Loucy (cell line): ENCODE measurements at regions not wholly inside any gene's neighbourhood (a gene's known extent, or its start where the extent isn't known, plus 50 kb on each side); places are given as distances from the start of the nearest gene placed in this dataset.

Source experiments
- EZH2phosphoT487 ChIP-seq: fragments of 200-600 bp; IDR thresholded peaks from 2 replicates; pipeline ENCODE4 v1.6.1; 2018; ENCODE audit warnings: antibody characterized with exemption, mild to moderate bottlenecking, moderate library complexity, borderline replicate concordance
- TF ChIP-seq, protein P1 (sequence below): fragments of 200-600 bp; sonication (generic); conservative IDR thresholded peaks from 2 replicates; pipeline ENCODE4 v1.5.1; 2014; ENCODE audit warnings: mild to moderate bottlenecking, antibody characterized with exemption, low read length

DNA sequence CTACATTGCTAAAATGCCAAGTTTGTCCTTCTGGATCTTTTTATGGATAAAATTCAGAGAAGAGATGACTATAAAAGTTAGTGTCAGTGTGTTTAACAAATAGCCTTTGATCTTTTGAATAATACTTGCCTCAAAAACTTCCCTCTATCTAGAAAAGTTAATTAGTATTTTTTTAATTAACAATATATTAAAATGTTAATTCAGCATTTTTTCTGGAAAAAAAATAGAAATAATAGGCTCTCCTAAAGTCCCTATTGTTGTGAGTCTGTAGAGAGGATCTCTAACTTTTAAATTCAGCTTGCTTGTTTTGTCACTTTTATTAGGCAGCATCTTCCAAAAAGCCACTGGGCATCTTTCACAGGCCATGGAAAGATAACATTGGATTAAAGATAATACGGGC lies 435.2 kb upstream of the RASGEF1B start:
- TF ChIP-seq, protein P1, sequence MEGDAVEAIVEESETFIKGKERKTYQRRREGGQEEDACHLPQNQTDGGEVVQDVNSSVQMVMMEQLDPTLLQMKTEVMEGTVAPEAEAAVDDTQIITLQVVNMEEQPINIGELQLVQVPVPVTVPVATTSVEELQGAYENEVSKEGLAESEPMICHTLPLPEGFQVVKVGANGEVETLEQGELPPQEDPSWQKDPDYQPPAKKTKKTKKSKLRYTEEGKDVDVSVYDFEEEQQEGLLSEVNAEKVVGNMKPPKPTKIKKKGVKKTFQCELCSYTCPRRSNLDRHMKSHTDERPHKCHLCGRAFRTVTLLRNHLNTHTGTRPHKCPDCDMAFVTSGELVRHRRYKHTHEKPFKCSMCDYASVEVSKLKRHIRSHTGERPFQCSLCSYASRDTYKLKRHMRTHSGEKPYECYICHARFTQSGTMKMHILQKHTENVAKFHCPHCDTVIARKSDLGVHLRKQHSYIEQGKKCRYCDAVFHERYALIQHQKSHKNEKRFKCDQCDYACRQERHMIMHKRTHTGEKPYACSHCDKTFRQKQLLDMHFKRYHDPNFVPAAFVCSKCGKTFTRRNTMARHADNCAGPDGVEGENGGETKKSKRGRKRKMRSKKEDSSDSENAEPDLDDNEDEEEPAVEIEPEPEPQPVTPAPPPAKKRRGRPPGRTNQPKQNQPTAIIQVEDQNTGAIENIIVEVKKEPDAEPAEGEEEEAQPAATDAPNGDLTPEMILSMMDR, result no peak
- no peak for TF ChIP-seq EZH2phosphoT487
